Astrocyte of the cerebellum (primary cell): ENCODE measurements at regions not wholly inside any gene's neighbourhood (a gene's known extent, or its start where the extent isn't known, plus 50 kb on each side); places are given as distances from the start of the nearest gene placed in this dataset.

Source experiments
- DNase-seq: peaks from one replicate; pipeline ENCODE4 v3.0.0-alpha.2; 2011; ENCODE audit warnings: low read depth
- H3K4me3 ChIP-seq: 2 replicates; pipeline ENCODE4 v1.5.1; 2011; ENCODE audit warnings: mild to moderate bottlenecking, low read depth, low read length, moderate library complexity
- CTCF ChIP-seq: IDR thresholded peaks from 2 replicates; pipeline ENCODE4 v1.5.1; 2012; ENCODE audit warnings: low read length, low read depth, moderate library complexity, mild to moderate bottlenecking; ENCODE audit errors: missing control alignments
- in situ Hi-C: cut with HindIII; loops from 2 replicates; pipeline ENCODE4 v1.10.0; 2017; ENCODE audit warnings: low sequenced_read_pairs

GRCh38 chr6:23316131-23316530, 746.8 kb downstream of the HDGFL1 start:
- in situ Hi-C loops: loop anchor here (5.0 kb wide), 1 partner anchor 66 kb away; no protein-coding TSS in a partner anchor
- no peak for DNase-seq
- no peak for TF ChIP-seq CTCF

GRCh38 chr6:23316931-23317330, 747.6 kb downstream of the HDGFL1 start:
- DNase-seq: no peak
- in situ Hi-C loops: loop anchor here (5.0 kb wide), 1 partner anchor 65 kb away; no protein-coding TSS in a partner anchor
- H3K4me3 ChIP-seq: no peak overlapping the region
- TF ChIP-seq CTCF: no peak

More at GRCh38 chr6:23316131-23316530, 746.8 kb downstream of the HDGFL1 start:
- no peak overlapping the region for H3K4me3 ChIP-seq

GRCh38 chr6:23319582-23319981, 750.2 kb downstream of the HDGFL1 start:
- no peak for DNase-seq
- H3K4me3 ChIP-seq: no peak overlapping the region
- no peak for TF ChIP-seq CTCF
- in situ Hi-C loops: loop anchor here (5.0 kb wide), 1 partner anchor 63 kb away; no protein-coding TSS in a partner anchor

- no peak for TF ChIP-seq CTCF
- DNase-seq: no peak
- no peak overlapping the region for H3K4me3 ChIP-seq
- in situ Hi-C loops: no loop called here
Measured at GRCh38 chr6:23320471-23321015, 751.2 kb downstream of the HDGFL1 start.

- DNase-seq: no peak
- TF ChIP-seq CTCF: no peak
- H3K4me3 ChIP-seq: no peak overlapping the region
- in situ Hi-C loops: no loop called here
Measured at GRCh38 chr6:23323897-23324296, 754.5 kb downstream of the HDGFL1 start.

GRCh38 chr6:23325065-23325464, 755.7 kb downstream of the HDGFL1 start:
- H3K4me3 ChIP-seq: no peak overlapping the region
- no peak for TF ChIP-seq CTCF
- in situ Hi-C loops: no loop called here
- DNase-seq: no peak
